ENCODE measurements at regions not wholly inside any gene's neighbourhood (a gene's known extent, or its start where the extent isn't known, plus 50 kb on each side); places are given as distances from the start of the nearest gene placed in this dataset.
A peak's percentile ranks its signal among the peaks of the same experiment; 100 is the strongest.

- no peak for FAIRE-seq
- no peak for DNase-seq (ENCODE audit: low read depth)
- no peak overlapping the region for H3K4me3 ChIP-seq (ENCODE audit: low read depth, low read length)
- H3K27me3 ChIP-seq (ENCODE audit: control insufficient read depth, insufficient read depth, low read length), result no peaks in the 10 kb centered on the region
- TF ChIP-seq, protein P1, sequence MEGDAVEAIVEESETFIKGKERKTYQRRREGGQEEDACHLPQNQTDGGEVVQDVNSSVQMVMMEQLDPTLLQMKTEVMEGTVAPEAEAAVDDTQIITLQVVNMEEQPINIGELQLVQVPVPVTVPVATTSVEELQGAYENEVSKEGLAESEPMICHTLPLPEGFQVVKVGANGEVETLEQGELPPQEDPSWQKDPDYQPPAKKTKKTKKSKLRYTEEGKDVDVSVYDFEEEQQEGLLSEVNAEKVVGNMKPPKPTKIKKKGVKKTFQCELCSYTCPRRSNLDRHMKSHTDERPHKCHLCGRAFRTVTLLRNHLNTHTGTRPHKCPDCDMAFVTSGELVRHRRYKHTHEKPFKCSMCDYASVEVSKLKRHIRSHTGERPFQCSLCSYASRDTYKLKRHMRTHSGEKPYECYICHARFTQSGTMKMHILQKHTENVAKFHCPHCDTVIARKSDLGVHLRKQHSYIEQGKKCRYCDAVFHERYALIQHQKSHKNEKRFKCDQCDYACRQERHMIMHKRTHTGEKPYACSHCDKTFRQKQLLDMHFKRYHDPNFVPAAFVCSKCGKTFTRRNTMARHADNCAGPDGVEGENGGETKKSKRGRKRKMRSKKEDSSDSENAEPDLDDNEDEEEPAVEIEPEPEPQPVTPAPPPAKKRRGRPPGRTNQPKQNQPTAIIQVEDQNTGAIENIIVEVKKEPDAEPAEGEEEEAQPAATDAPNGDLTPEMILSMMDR (IDR thresholded peaks at IDR 0.05; ENCODE audit: insufficient read depth, low read length, severe bottlenecking), result no peak
- no peaks in the 10 kb centered on the region for H3K36me3 ChIP-seq (ENCODE audit: control insufficient read depth, insufficient read depth, low read length)
Measured at GRCh38 chr13:76656056-76656455, 230.1 kb downstream of the KCTD12 start.

DNA sequence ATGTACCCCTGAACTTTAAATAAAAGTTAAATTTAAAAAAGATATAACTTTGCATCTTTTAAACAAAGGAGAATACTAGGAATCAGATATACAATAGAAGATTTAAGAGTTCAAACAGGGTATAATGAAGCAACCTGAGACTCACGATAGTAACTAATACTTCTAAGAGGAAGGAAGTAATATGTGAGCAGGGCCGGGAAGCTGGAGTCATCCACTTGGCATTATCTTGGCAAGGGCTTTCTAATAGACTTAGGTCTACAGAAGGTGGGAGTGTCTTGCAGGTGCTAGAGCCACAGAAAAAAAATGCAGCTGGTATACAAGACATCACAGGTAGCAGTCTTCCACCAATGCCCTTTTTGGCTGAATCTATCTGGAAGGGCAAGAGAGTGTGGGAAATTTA lies 231.9 kb downstream of the KCTD12 start:
- H3K27me3 ChIP-seq (ENCODE audit: control insufficient read depth, insufficient read depth, low read length), result no peaks in the 10 kb centered on the region
- TF ChIP-seq, protein P1 (IDR thresholded peaks at IDR 0.05; ENCODE audit: insufficient read depth, low read length, severe bottlenecking), result no peak
- DNase-seq (ENCODE audit: low read depth) (peak; percentile 20), FAIRE-seq (no peak)
- no peak overlapping the region for H3K4me3 ChIP-seq (ENCODE audit: low read depth, low read length)
- H3K36me3 ChIP-seq (ENCODE audit: control insufficient read depth, insufficient read depth, low read length), result no peaks in the 10 kb centered on the region

- TF ChIP-seq, protein P1 (IDR thresholded peaks at IDR 0.05; ENCODE audit: insufficient read depth, low read length, severe bottlenecking), result no peak
- Histone ChIP-seq H3K27me3 (ENCODE audit: control insufficient read depth, insufficient read depth, low read length) (no peaks in the 10 kb centered on the region), H3K36me3 (ENCODE audit: control insufficient read depth, insufficient read depth, low read length) (no peaks in the 10 kb centered on the region), H3K4me3 (ENCODE audit: low read depth, low read length) (no peak overlapping the region)
- no peak for DNase-seq (ENCODE audit: low read depth)
- no peak for FAIRE-seq
Measured at GRCh38 chr13:76651286-76651685, 234.9 kb downstream of the KCTD12 start.

- Histone ChIP-seq H3K27me3 (ENCODE audit: control insufficient read depth, insufficient read depth, low read length) (no peaks in the 10 kb centered on the region), H3K36me3 (ENCODE audit: control insufficient read depth, insufficient read depth, low read length) (no peaks in the 10 kb centered on the region), H3K4me3 (ENCODE audit: low read depth, low read length) (no peak overlapping the region)
- TF ChIP-seq, protein P1 (IDR thresholded peaks at IDR 0.05; ENCODE audit: insufficient read depth, low read length, severe bottlenecking), result no peak
- FAIRE-seq, result no peak
- no peak for DNase-seq (ENCODE audit: low read depth)
Measured at GRCh38 chr13:76647550-76647949, 238.7 kb downstream of the KCTD12 start.

DNA sequence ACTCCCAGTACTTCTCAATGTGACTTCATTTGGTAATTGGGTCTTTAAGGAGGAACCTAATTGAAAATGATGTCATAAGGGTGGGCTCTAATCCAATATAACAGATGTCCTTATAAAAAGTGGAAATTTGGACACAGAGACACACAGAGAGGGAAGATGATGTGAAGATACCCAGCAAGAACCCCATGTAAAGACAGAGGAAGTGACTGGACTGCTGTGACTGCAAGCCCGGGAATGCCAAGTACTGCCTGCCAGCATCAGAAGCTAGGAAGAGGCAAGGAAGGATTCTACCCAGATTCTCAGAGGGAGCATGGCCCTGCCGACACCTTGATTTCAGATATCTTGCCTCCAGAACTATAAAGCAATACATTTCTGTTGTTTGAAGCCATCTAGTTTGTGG lies 239.3 kb downstream of the KCTD12 start:
- FAIRE-seq, result no peak
- H3K4me3 ChIP-seq (ENCODE audit: low read depth, low read length), result no peak overlapping the region
- no peaks in the 10 kb centered on the region for H3K27me3 ChIP-seq (ENCODE audit: control insufficient read depth, insufficient read depth, low read length)
- no peak for DNase-seq (ENCODE audit: low read depth)
- TF ChIP-seq, protein P1 (IDR thresholded peaks at IDR 0.05; ENCODE audit: insufficient read depth, low read length, severe bottlenecking), result no peak
- H3K36me3 ChIP-seq (ENCODE audit: control insufficient read depth, insufficient read depth, low read length), result no peaks in the 10 kb centered on the region

DNA sequence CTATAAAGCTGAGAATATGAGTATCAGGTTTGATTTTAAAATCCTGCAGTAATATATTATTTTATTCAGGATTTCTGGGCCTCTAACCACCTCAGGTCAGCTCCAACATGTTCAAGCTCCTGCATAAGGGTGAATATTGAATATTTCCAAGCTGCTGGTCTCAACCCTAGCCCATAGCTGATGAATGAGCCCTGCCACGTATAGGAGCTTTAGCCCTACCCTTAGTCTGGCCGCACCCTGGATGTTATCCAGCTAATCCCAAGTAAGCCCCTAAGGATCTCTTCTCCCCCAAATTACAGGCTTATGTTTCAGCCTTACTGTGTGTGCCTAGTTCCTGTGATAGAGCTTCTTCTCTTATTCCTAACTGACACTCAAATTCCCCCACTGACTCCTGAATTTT lies 240.6 kb downstream of the KCTD12 start:
- DNase-seq (ENCODE audit: low read depth), result no peak
- Histone ChIP-seq H3K27me3 (ENCODE audit: control insufficient read depth, insufficient read depth, low read length) (no peaks in the 10 kb centered on the region), H3K4me3 (ENCODE audit: low read depth, low read length) (no peak overlapping the region), H3K36me3 (ENCODE audit: control insufficient read depth, insufficient read depth, low read length) (no peaks in the 10 kb centered on the region)
- TF ChIP-seq, protein P1 (IDR thresholded peaks at IDR 0.05; ENCODE audit: insufficient read depth, low read length, severe bottlenecking), result no peak
- no peak for FAIRE-seq

All from bronchial epithelial cell (primary cell).